Peyer's patch (tissue), 4 donors: ENCODE measurements at regions not wholly inside any gene's neighbourhood (a gene's known extent, or its start where the extent isn't known, plus 50 kb on each side); places are given as distances from the start of the nearest gene placed in this dataset.

Source experiments
- CTCF ChIP-seq, 6 experiments: fragments of 450-650 bp in 4 of 6; fragments of 200-600 bp in 2 of 6; sonication (generic) in 1 of 6; IDR thresholded peaks; one replicate each; pipeline ENCODE4 v1.5.1; 2017 to 2019; ENCODE audit warnings: antibody characterized with exemption in 6 of 6, mild to moderate bottlenecking in 3 of 6, moderate library complexity in 1 of 6
- POLR2A ChIP-seq, 2 donors: fragments of 450-650 bp; IDR thresholded peaks; one replicate each; pipeline ENCODE4 v1.5.1; 2017; ENCODE audit warnings: antibody characterized with exemption in 2 of 2, mild to moderate bottlenecking in 2 of 2, moderate library complexity in 2 of 2

- TF ChIP-seq POLR2A (IDR thresholded peaks at IDR 0.05) (no peak), CTCF (IDR thresholded peaks at IDR 0.05) (no peak)
These were observed 531.8 kb upstream of the ID2 start for GRCh38 chr2:8149985-8150539.
